Hepatocyte (in vitro differentiated cells): ENCODE measurements at regions not wholly inside any gene's neighbourhood (a gene's known extent, or its start where the extent isn't known, plus 50 kb on each side); places are given as distances from the start of the nearest gene placed in this dataset.
"Not testable (repeated sequence)": the region's sequence is repeated elsewhere in the genome, so short reads cannot be mapped to it uniquely, and the experiment has no call there.

Experiments used
- DNase-seq: peaks from one replicate; pipeline ENCODE4 v3.0.0-alpha.2; 2016; ENCODE audit warnings: low spot score
- H2AFZ ChIP-seq: fragments of 200-600 bp; sonication (generic); 2 replicates; pipeline ENCODE4 v1.6.0; 2016; ENCODE audit warnings: antibody characterized with exemption, mild to moderate bottlenecking
- H3K27ac ChIP-seq: fragments of 200-600 bp; sonication (generic); 2 replicates; pipeline ENCODE4 v1.5.1; 2016; ENCODE audit warnings: mild to moderate bottlenecking
- H3K27me3 ChIP-seq: fragments of 200-600 bp; sonication (generic); 2 replicates; pipeline ENCODE4 v1.6.1; 2016
- H3K36me3 ChIP-seq: fragments of 200-600 bp; sonication (generic); replicated peaks from 2 replicates; pipeline ENCODE4 v1.5.1; 2016; ENCODE audit warnings: low read depth; ENCODE audit not compliant: insufficient read depth
- H3K4me1 ChIP-seq: fragments of 200-600 bp; sonication (generic); 2 replicates; pipeline ENCODE4 v1.5.1; 2016; ENCODE audit warnings: mild to moderate bottlenecking, moderate library complexity; ENCODE audit not compliant: insufficient read depth
- H3K4me2 ChIP-seq: fragments of 200-600 bp; sonication (generic); 2 replicates; pipeline ENCODE4 v1.6.0; 2016
- H3K4me3 ChIP-seq: fragments of 200-600 bp; sonication (generic); 2 replicates; pipeline ENCODE4 v1.5.1; 2016; ENCODE audit warnings: mild to moderate bottlenecking
- H3K79me2 ChIP-seq: fragments of 200-600 bp; sonication (generic); 2 replicates; pipeline ENCODE4 v1.6.0; 2017; ENCODE audit warnings: mild to moderate bottlenecking
- H3K9me2 ChIP-seq: fragments of 200-600 bp; sonication (generic); replicated peaks from 2 replicates; pipeline ENCODE4 v1.6.0; 2017; ENCODE audit warnings: mild to moderate bottlenecking; ENCODE audit not compliant: insufficient read depth
- H3K9me3 ChIP-seq: fragments of 200-600 bp; sonication (generic); 2 replicates; pipeline ENCODE4 v1.5.1; 2016; ENCODE audit warnings: low read depth, mild to moderate bottlenecking
- H4K20me1 ChIP-seq: fragments of 200-600 bp; sonication (generic); 2 replicates; pipeline ENCODE4 v1.6.0; 2016; ENCODE audit warnings: mild to moderate bottlenecking; ENCODE audit not compliant: insufficient read depth, poor library complexity, severe bottlenecking
- EZH2 ChIP-seq: fragments of 200-600 bp; sonication (generic); IDR thresholded peaks from 2 replicates; pipeline ENCODE4 v1.6.1; 2016; ENCODE audit warnings: antibody characterized with exemption, mild to moderate bottlenecking, borderline replicate concordance
- EZH2phosphoT487 ChIP-seq: fragments of 200-600 bp; sonication (generic); IDR thresholded peaks from one replicate; pipeline ENCODE4 v1.6.1; 2018; ENCODE audit warnings: antibody characterized with exemption, mild to moderate bottlenecking, low read depth, moderate library complexity; ENCODE audit not compliant: unreplicated experiment, severe bottlenecking
- WGBS: methylation state at CpG from one replicate; pipeline ENCODE4 v1.1.6; 2016; ENCODE audit warnings: low lambda C conversion rate; ENCODE audit errors: missing lambda C conversion rate; 5-methylcytosine and 5-hydroxymethylcytosine counted together
- TF ChIP-seq, protein P1 (sequence below): fragments of 200-600 bp; sonication (generic); IDR thresholded peaks from 2 replicates; pipeline ENCODE4 v1.5.1; 2016; ENCODE audit warnings: antibody characterized with exemption, mild to moderate bottlenecking; ENCODE audit not compliant: poor library complexity

- Histone ChIP-seq H3K36me3 (no peaks in the 10 kb centered on the region), H3K9me3 (no peaks in the 10 kb centered on the region), H4K20me1 (no peaks in the 10 kb centered on the region), H3K4me1 (no peaks in the 10 kb centered on the region), H3K9me2 (no peaks in the 10 kb centered on the region), H3K27ac (no peak overlapping the region), H2AFZ (no peak overlapping the region), H3K4me2 (no peak overlapping the region), H3K27me3 (no peaks in the 10 kb centered on the region), H3K79me2 (no peaks in the 10 kb centered on the region), H3K4me3 (no peak overlapping the region)
- no peak for DNase-seq
- TF ChIP-seq EZH2phosphoT487 (no peak), EZH2 (no peak)
- TF ChIP-seq, protein P1, sequence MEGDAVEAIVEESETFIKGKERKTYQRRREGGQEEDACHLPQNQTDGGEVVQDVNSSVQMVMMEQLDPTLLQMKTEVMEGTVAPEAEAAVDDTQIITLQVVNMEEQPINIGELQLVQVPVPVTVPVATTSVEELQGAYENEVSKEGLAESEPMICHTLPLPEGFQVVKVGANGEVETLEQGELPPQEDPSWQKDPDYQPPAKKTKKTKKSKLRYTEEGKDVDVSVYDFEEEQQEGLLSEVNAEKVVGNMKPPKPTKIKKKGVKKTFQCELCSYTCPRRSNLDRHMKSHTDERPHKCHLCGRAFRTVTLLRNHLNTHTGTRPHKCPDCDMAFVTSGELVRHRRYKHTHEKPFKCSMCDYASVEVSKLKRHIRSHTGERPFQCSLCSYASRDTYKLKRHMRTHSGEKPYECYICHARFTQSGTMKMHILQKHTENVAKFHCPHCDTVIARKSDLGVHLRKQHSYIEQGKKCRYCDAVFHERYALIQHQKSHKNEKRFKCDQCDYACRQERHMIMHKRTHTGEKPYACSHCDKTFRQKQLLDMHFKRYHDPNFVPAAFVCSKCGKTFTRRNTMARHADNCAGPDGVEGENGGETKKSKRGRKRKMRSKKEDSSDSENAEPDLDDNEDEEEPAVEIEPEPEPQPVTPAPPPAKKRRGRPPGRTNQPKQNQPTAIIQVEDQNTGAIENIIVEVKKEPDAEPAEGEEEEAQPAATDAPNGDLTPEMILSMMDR = no peak
- WGBS = 100% methylated on average over 9 of the region's 9 CpGs
These were observed 142.5 kb downstream of the SPATA31D1 start for GRCh38 chr9:82131072-82131471.

DNA sequence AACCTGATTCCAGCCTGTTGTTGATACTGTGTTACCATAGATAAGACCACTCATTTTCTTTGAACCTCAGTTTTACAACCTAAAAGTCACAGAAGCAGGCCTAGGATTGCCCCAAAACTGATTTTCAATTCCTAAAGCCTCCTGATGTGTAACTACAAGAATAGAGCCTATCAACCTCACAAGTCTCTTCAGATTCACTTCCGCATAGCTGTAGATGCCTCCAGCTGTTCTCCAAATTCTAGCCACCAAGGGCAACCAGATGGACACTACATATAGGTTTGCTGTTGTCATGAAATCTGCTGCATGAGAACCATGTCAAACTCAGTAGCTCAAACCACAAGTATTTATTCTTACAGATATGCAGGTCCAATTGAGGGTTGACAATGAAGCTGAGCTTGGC, 143.5 kb downstream of the SPATA31D1 start:
- Histone ChIP-seq H3K79me2 (no peaks in the 10 kb centered on the region), H3K4me2 (no peak overlapping the region), H2AFZ (no peak overlapping the region), H3K36me3 (no peaks in the 10 kb centered on the region), H3K9me3 (no peaks in the 10 kb centered on the region), H4K20me1 (no peaks in the 10 kb centered on the region), H3K9me2 (no peaks in the 10 kb centered on the region), H3K4me3 (no peak overlapping the region), H3K4me1 (no peaks in the 10 kb centered on the region), H3K27me3 (no peaks in the 10 kb centered on the region), H3K27ac (no peak overlapping the region)
- 94% methylated on average over 1 of the region's 1 CpG for WGBS
- no peak for DNase-seq
- no peak for TF ChIP-seq EZH2phosphoT487

- Histone ChIP-seq H4K20me1 (no peaks in the 10 kb centered on the region), H3K4me1 (no peaks in the 10 kb centered on the region), H3K9me3 (no peaks in the 10 kb centered on the region), H3K36me3 (no peaks in the 10 kb centered on the region), H2AFZ (no peak overlapping the region), H3K9me2 (no peaks in the 10 kb centered on the region), H3K4me2 (no peak overlapping the region), H3K79me2 (no peaks in the 10 kb centered on the region), H3K27ac (no peak overlapping the region), H3K27me3 (no peaks in the 10 kb centered on the region), H3K4me3 (no peak overlapping the region)
- WGBS = 73% methylated on average over 1 of the region's 1 CpG
- DNase-seq = no peak
- no peak for TF ChIP-seq EZH2phosphoT487
- TF ChIP-seq, protein P1 = no peak
- no peak for TF ChIP-seq EZH2
These were observed 145.4 kb downstream of the SPATA31D1 start for GRCh38 chr9:82134010-82134409.

- no peak overlapping the region for H3K4me2 ChIP-seq
- no peaks in the 10 kb centered on the region for H3K36me3 ChIP-seq
- H3K79me2 ChIP-seq = no peaks in the 10 kb centered on the region
- no peaks in the 10 kb centered on the region for H3K4me1 ChIP-seq
- no peak overlapping the region for H3K4me3 ChIP-seq
- no peak overlapping the region for H2AFZ ChIP-seq
- H4K20me1 ChIP-seq = no peaks in the 10 kb centered on the region
- H3K9me2 ChIP-seq = no peaks in the 10 kb centered on the region
- TF ChIP-seq, protein P1 = no peak
- no peak overlapping the region for H3K27ac ChIP-seq
- DNase-seq = no peak
- H3K9me3 ChIP-seq = no peaks in the 10 kb centered on the region
- H3K27me3 ChIP-seq = no peaks in the 10 kb centered on the region
These were observed 146.5 kb downstream of the SPATA31D1 start for GRCh38 chr9:82135106-82135505.

DNA sequence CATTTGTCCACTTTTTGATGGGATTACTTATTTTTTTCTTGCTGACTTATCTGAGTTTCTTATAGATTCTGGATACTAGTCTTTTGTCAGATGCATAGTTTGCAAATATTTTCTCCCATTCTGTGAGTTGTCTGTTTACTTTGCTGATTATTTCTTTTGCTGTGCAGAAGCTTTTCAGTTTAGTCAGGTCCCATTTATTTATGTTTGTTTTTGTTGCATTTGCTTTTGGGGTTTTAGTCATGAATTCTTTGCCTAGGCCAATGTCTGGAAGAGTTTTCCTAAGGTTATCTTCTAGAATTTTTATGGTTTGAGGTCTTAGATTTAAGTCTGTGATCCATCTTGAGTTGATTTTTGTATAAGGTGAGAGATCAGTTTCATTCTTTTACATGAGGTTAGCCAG, 149.5 kb downstream of the SPATA31D1 start:
- not testable (repeated sequence) for H3K9me3 ChIP-seq, DNase-seq, H3K4me1 ChIP-seq, H3K27me3 ChIP-seq, H4K20me1 ChIP-seq, H2AFZ ChIP-seq, H3K4me3 ChIP-seq, H3K9me2 ChIP-seq, H3K27ac ChIP-seq, H3K36me3 ChIP-seq, H3K79me2 ChIP-seq, H3K4me2 ChIP-seq
